Muscle layer of colon (tissue), 2 donors: ENCODE measurements at regions not wholly inside any gene's neighbourhood (a gene's known extent, or its start where the extent isn't known, plus 50 kb on each side); places are given as distances from the start of the nearest gene placed in this dataset.

ENCODE experiments used
- H3K27ac ChIP-seq: one replicate; pipeline ENCODE4 v1.7.0; 2013; ENCODE audit warnings: low read depth, mild to moderate bottlenecking, low read length, moderate library complexity
- H3K27me3 ChIP-seq, 2 donors: one replicate each; pipeline ENCODE4 v1.7.0; 2013; ENCODE audit warnings: low read length in 2 of 2, mild to moderate bottlenecking in 2 of 2; ENCODE audit not compliant: insufficient read depth in 2 of 2, control insufficient read depth in 1 of 2
- H3K36me3 ChIP-seq: one replicate; pipeline ENCODE4 v1.7.0; 2013; ENCODE audit warnings: mild to moderate bottlenecking, low read length; ENCODE audit not compliant: insufficient read depth
- H3K4me1 ChIP-seq: one replicate; pipeline ENCODE4 v1.7.0; 2013; ENCODE audit warnings: mild to moderate bottlenecking, low read length; ENCODE audit not compliant: insufficient read depth
- H3K4me3 ChIP-seq, 2 donors: one replicate each; pipeline ENCODE4 v1.7.0; 2013; ENCODE audit warnings: low read length in 2 of 2, low read depth in 1 of 2, mild to moderate bottlenecking in 1 of 2, moderate library complexity in 1 of 2
- H3K9ac ChIP-seq: one replicate; pipeline ENCODE4 v1.7.0; 2013; ENCODE audit warnings: low read length
- H3K9me3 ChIP-seq: one replicate; pipeline ENCODE4 v1.7.0; 2013; ENCODE audit warnings: mild to moderate bottlenecking, low read length
- donor health status: abdominal sarcoma.
- donor health status: Adenocarcinoma of cecum.

GRCh38 chr7:12785473-12785872 lies 98.0 kb downstream of the ARL4A start:
- Histone ChIP-seq H3K4me3 (no peak overlapping the region), H3K9me3 (no peaks in the 10 kb centered on the region), H3K27me3 (no peaks in the 10 kb centered on the region), H3K4me1 (no peaks in the 10 kb centered on the region), H3K36me3 (no peaks in the 10 kb centered on the region), H3K9ac (no peak overlapping the region), H3K27ac (no peak overlapping the region)

GRCh38 chr7:12786494-12786893 lies 99.1 kb downstream of the ARL4A start:
- H3K27ac ChIP-seq: no peak overlapping the region

GRCh38 chr7:12788171-12788570 lies 100.7 kb downstream of the ARL4A start:
- Histone ChIP-seq H3K36me3 (no peaks in the 10 kb centered on the region), H3K27ac (no peak overlapping the region), H3K4me1 (no peaks in the 10 kb centered on the region), H3K27me3 (no peaks in the 10 kb centered on the region), H3K9ac (no peak overlapping the region), H3K4me3 (no peak overlapping the region), H3K9me3 (no peaks in the 10 kb centered on the region)

More at GRCh38 chr7:12786494-12786893, 99.1 kb downstream of the ARL4A start:
- Histone ChIP-seq H3K9me3 (no peaks in the 10 kb centered on the region), H3K36me3 (no peaks in the 10 kb centered on the region), H3K4me1 (no peaks in the 10 kb centered on the region), H3K27me3 (no peaks in the 10 kb centered on the region), H3K4me3 (no peak overlapping the region), H3K9ac (no peak overlapping the region)

- no peak overlapping the region for H3K9ac ChIP-seq
- H3K4me1 ChIP-seq: no peaks in the 10 kb centered on the region
- no peaks in the 10 kb centered on the region for H3K36me3 ChIP-seq
- no peak overlapping the region for H3K27ac ChIP-seq
- H3K4me3 ChIP-seq: no peak overlapping the region
- H3K9me3 ChIP-seq: no peaks in the 10 kb centered on the region
- H3K27me3 ChIP-seq: no peaks in the 10 kb centered on the region
Measured at GRCh38 chr7:12788591-12788990, 101.2 kb downstream of the ARL4A start.

- Histone ChIP-seq H3K27ac (no peak overlapping the region), H3K9ac (no peak overlapping the region), H3K4me3 (no peak overlapping the region), H3K27me3 (no peaks in the 10 kb centered on the region), H3K36me3 (no peaks in the 10 kb centered on the region), H3K9me3 (no peaks in the 10 kb centered on the region), H3K4me1 (no peaks in the 10 kb centered on the region)
Measured at GRCh38 chr7:12794722-12795302, 107.4 kb downstream of the ARL4A start.

GRCh38 chr7:12796397-12797127 lies 109.1 kb downstream of the ARL4A start:
- Histone ChIP-seq H3K4me3 (no peak overlapping the region), H3K27me3 (no peaks in the 10 kb centered on the region), H3K36me3 (no peaks in the 10 kb centered on the region), H3K9me3 (no peaks in the 10 kb centered on the region), H3K9ac (no peak overlapping the region), H3K27ac (no peak overlapping the region), H3K4me1 (no peaks in the 10 kb centered on the region)

GRCh38 chr7:12800486-12800885 lies 113.1 kb downstream of the ARL4A start:
- no peak overlapping the region for H3K9ac ChIP-seq
- H3K9me3 ChIP-seq: no peaks in the 10 kb centered on the region
- no peak overlapping the region for H3K27ac ChIP-seq
- no peaks in the 10 kb centered on the region for H3K4me1 ChIP-seq
- no peaks in the 10 kb centered on the region for H3K36me3 ChIP-seq
- H3K4me3 ChIP-seq: no peak overlapping the region
- H3K27me3 ChIP-seq: no peaks in the 10 kb centered on the region

- no peaks in the 10 kb centered on the region for H3K4me1 ChIP-seq
- H3K9me3 ChIP-seq: no peaks in the 10 kb centered on the region
- H3K27ac ChIP-seq: no peak overlapping the region
- no peak overlapping the region for H3K4me3 ChIP-seq
- no peaks in the 10 kb centered on the region for H3K27me3 ChIP-seq
- H3K36me3 ChIP-seq: no peaks in the 10 kb centered on the region
- H3K9ac ChIP-seq: no peak overlapping the region
Measured at GRCh38 chr7:12801107-12801506, 113.7 kb downstream of the ARL4A start.

GRCh38 chr7:12802070-12802469 lies 114.6 kb downstream of the ARL4A start:
- Histone ChIP-seq H3K9me3 (no peaks in the 10 kb centered on the region), H3K4me1 (no peaks in the 10 kb centered on the region), H3K27ac (no peak overlapping the region), H3K9ac (no peak overlapping the region), H3K27me3 (no peaks in the 10 kb centered on the region), H3K36me3 (no peaks in the 10 kb centered on the region), H3K4me3 (no peak overlapping the region)

GRCh38 chr7:12803542-12803941 lies 116.1 kb downstream of the ARL4A start:
- H3K9ac ChIP-seq: no peak overlapping the region
- no peak overlapping the region for H3K4me3 ChIP-seq
- H3K27me3 ChIP-seq: no peaks in the 10 kb centered on the region
- H3K4me1 ChIP-seq: no peaks in the 10 kb centered on the region
- no peaks in the 10 kb centered on the region for H3K36me3 ChIP-seq
- no peaks in the 10 kb centered on the region for H3K9me3 ChIP-seq
- no peak overlapping the region for H3K27ac ChIP-seq

GRCh38 chr7:12805518-12805928 lies 118.1 kb downstream of the ARL4A start:
- Histone ChIP-seq H3K9ac (no peak overlapping the region), H3K27ac (no peak overlapping the region), H3K27me3 (no peaks in the 10 kb centered on the region), H3K36me3 (no peaks in the 10 kb centered on the region), H3K4me3 (no peak overlapping the region), H3K9me3 (no peaks in the 10 kb centered on the region), H3K4me1 (no peaks in the 10 kb centered on the region)

GRCh38 chr7:12805957-12806356 lies 118.5 kb downstream of the ARL4A start:
- no peak overlapping the region for H3K27ac ChIP-seq

More at GRCh38 chr7:12805957-12806356, 118.5 kb downstream of the ARL4A start:
- no peaks in the 10 kb centered on the region for H3K9me3 ChIP-seq
- no peaks in the 10 kb centered on the region for H3K4me1 ChIP-seq
- no peak overlapping the region for H3K4me3 ChIP-seq
- H3K36me3 ChIP-seq: no peaks in the 10 kb centered on the region
- H3K9ac ChIP-seq: no peak overlapping the region
- no peaks in the 10 kb centered on the region for H3K27me3 ChIP-seq
